Astrocyte (in vitro differentiated cells and primary cell): ENCODE measurements at regions not wholly inside any gene's neighbourhood (a gene's known extent, or its start where the extent isn't known, plus 50 kb on each side); places are given as distances from the start of the nearest gene placed in this dataset.

ENCODE experiments used
- CTCF ChIP-seq: IDR thresholded peaks from 2 replicates; pipeline ENCODE4 v1.5.1; 2011; ENCODE audit warnings: low read depth, mild to moderate bottlenecking, inconsistent platforms, low read length, moderate library complexity; ENCODE audit not compliant: insufficient read depth
- EZH2 ChIP-seq: IDR thresholded peaks from 2 replicates; pipeline ENCODE4 v1.6.1; 2012; ENCODE audit warnings: mild to moderate bottlenecking, low read length, inconsistent platforms; ENCODE audit not compliant: insufficient read depth

- no peak for TF ChIP-seq CTCF
- TF ChIP-seq EZH2 = no peak
Measured at GRCh38 chr10:130498934-130499333, 362.7 kb downstream of the GLRX3 start.
